ENCODE measurements at regions not wholly inside any gene's neighbourhood (a gene's known extent, or its start where the extent isn't known, plus 50 kb on each side); places are given as distances from the start of the nearest gene placed in this dataset.

GRCh38 chr2:19702267-19702666, 199.5 kb downstream of the TTC32 start:
- POLR2A ChIA-PET (ENCODE audit: unreplicated experiment), result no interaction called here
- H3F3A ChIP-seq (ENCODE audit: insufficient read depth, low read depth), result no peaks in the 10 kb centered on the region
- no TSS peak for BruUV-seq (replicated peaks)

GRCh38 chr2:19700861-19701585, 200.8 kb downstream of the TTC32 start:
- no peaks in the 10 kb centered on the region for H3K4me1 ChIP-seq (replicated peaks; ENCODE audit: insufficient read depth)
- H3K27me3 ChIP-seq (ENCODE audit: insufficient read depth, low read depth), result no peaks in the 10 kb centered on the region
- no peaks in the 10 kb centered on the region for H3K36me3 ChIP-seq (ENCODE audit: low read depth)
- no peak overlapping the region for H3K4me2 ChIP-seq
- H2AFZ ChIP-seq, result no peak overlapping the region
- BruUV-seq (replicated peaks), result no TSS peak
- H4K20me1 ChIP-seq (ENCODE audit: insufficient read depth), result no peaks in the 10 kb centered on the region
- H3K9me3 ChIP-seq (ENCODE audit: insufficient read depth, low read depth), result peaks cover 5% of the 10 kb centered on the region; the same call in 1 of the 2 replicates
- H3F3A ChIP-seq (ENCODE audit: insufficient read depth, low read depth), result no peaks in the 10 kb centered on the region
- CTCF ChIA-PET, result no interaction called here
- POLR2A ChIA-PET (ENCODE audit: unreplicated experiment), result no interaction called here
- H3K79me2 ChIP-seq (ENCODE audit: low read depth), result no peaks in the 10 kb centered on the region
- TF ChIP-seq CTCF (conservative IDR thresholded peaks at IDR 0.05) (no peak), EZH2 (IDR thresholded peaks at IDR 0.05; ENCODE audit: low read depth) (no peak)
- H3K27ac ChIP-seq, result no peak overlapping the region
- intact Hi-C loops (cut with micrococcal nuclease; ENCODE audit: unreplicated experiment), result no loop called here
- H3K9me2 ChIP-seq (ENCODE audit: insufficient read depth), result no peaks in the 10 kb centered on the region
- no peak for DNase-seq
- no peak overlapping the region for H3K4me3 ChIP-seq

More at GRCh38 chr2:19702267-19702666, 199.5 kb downstream of the TTC32 start:
- no peak overlapping the region for H3K4me3 ChIP-seq
- CTCF ChIA-PET, result no interaction called here
- peaks cover 9% of the 10 kb centered on the region; the same call in 1 of the 2 replicates for H3K9me3 ChIP-seq (ENCODE audit: insufficient read depth, low read depth)
- H3K4me2 ChIP-seq, result no peak overlapping the region
- H3K4me1 ChIP-seq (replicated peaks; ENCODE audit: insufficient read depth), result no peaks in the 10 kb centered on the region
- no peaks in the 10 kb centered on the region for H3K9me2 ChIP-seq (ENCODE audit: insufficient read depth)
- DNase-seq, result no peak
- intact Hi-C loops (cut with micrococcal nuclease; ENCODE audit: unreplicated experiment), result no loop called here
- no peak for TF ChIP-seq EZH2 (IDR thresholded peaks at IDR 0.05; ENCODE audit: low read depth)
- no peak for TF ChIP-seq CTCF (conservative IDR thresholded peaks at IDR 0.05)
- no peaks in the 10 kb centered on the region for H3K27me3 ChIP-seq (ENCODE audit: insufficient read depth, low read depth)
- no peak overlapping the region for H3K27ac ChIP-seq
- H4K20me1 ChIP-seq (ENCODE audit: insufficient read depth), result no peaks in the 10 kb centered on the region
- no peak overlapping the region for H2AFZ ChIP-seq
- H3K79me2 ChIP-seq (ENCODE audit: low read depth), result no peaks in the 10 kb centered on the region
- H3K36me3 ChIP-seq (ENCODE audit: low read depth), result no peaks in the 10 kb centered on the region

DNA sequence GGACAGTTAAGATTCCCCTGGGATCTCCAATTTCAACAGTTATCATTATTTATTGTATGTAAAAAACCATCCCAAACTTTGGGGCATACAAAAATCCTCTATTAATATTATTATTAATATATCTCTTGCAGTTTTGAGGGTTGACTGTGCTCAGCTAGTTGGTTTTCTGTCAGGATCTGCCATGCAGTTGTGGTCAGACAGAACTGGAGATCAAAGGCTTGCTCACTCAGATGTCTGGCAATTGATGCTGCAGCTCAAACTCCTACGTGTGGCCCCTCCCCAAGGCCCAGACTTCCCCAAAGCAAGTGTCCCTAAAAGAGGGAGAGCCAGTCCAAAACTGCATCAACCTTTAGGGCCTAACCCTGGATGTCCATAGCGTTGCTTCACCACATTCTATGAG, 204.7 kb downstream of the TTC32 start:
- CTCF ChIA-PET, result no interaction called here
- TF ChIP-seq CTCF (conservative IDR thresholded peaks at IDR 0.05), result no peak
- TF ChIP-seq EZH2 (IDR thresholded peaks at IDR 0.05; ENCODE audit: low read depth), result no peak

More for the DNA sequence above, 204.7 kb downstream of the TTC32 start:
- no peak overlapping the region for H3K27ac ChIP-seq
- no peaks in the 10 kb centered on the region for H3K4me1 ChIP-seq (replicated peaks; ENCODE audit: insufficient read depth)
- no peaks in the 10 kb centered on the region for H3F3A ChIP-seq (ENCODE audit: insufficient read depth, low read depth)
- no peaks in the 10 kb centered on the region for H4K20me1 ChIP-seq (ENCODE audit: insufficient read depth)
- no peak overlapping the region for H3K4me2 ChIP-seq
- no peaks in the 10 kb centered on the region for H3K36me3 ChIP-seq (ENCODE audit: low read depth)
- no peak overlapping the region for H2AFZ ChIP-seq
- BruUV-seq (replicated peaks), result no TSS peak
- no peak for DNase-seq
- POLR2A ChIA-PET (ENCODE audit: unreplicated experiment), result no interaction called here
- H3K79me2 ChIP-seq (ENCODE audit: low read depth), result no peaks in the 10 kb centered on the region
- peaks cover 3% of the 10 kb centered on the region; the same call in 1 of the 2 replicates for H3K9me2 ChIP-seq (ENCODE audit: insufficient read depth)
- peaks cover 5% of the 10 kb centered on the region; the same call in 1 of the 2 replicates for H3K9me3 ChIP-seq (ENCODE audit: insufficient read depth, low read depth)
- no peak overlapping the region for H3K4me3 ChIP-seq
- H3K27me3 ChIP-seq (ENCODE audit: insufficient read depth, low read depth), result no peaks in the 10 kb centered on the region
- intact Hi-C loops (cut with micrococcal nuclease; ENCODE audit: unreplicated experiment), result no loop called here
